GM23338 (cell line): ENCODE measurements at regions not wholly inside any gene's neighbourhood (a gene's known extent, or its start where the extent isn't known, plus 50 kb on each side); places are given as distances from the start of the nearest gene placed in this dataset.

Experiments used
- ATAC-seq: fragments of 200-7000 bp; cut with Tn5 transposase; 3 replicates; pipeline ENCODE4 v1.9.1; 2020
- DNase-seq: peaks from one replicate; pipeline ENCODE4 v3.0.0-alpha.2; 2015; ENCODE audit warnings: low spot score
- H2AFZ ChIP-seq: fragments of 200-600 bp; sonication (generic); 2 replicates; pipeline ENCODE4 v1.8.0; 2016; ENCODE audit warnings: antibody characterized with exemption, mild to moderate bottlenecking, moderate library complexity
- H3F3A ChIP-seq: fragments of 200-600 bp; sonication (generic); replicated peaks from 2 replicates; pipeline ENCODE4 v1.8.0; 2017; ENCODE audit warnings: antibody characterized with exemption, mixed run types, low read depth
- H3K27ac ChIP-seq: fragments of 200-600 bp; sonication (generic); 2 replicates; pipeline ENCODE4 v1.6.1; 2016; ENCODE audit warnings: low read depth
- H3K27me3 ChIP-seq: fragments of 200-600 bp; sonication (generic); 2 replicates; pipeline ENCODE4 v1.8.0; 2016; ENCODE audit warnings: mild to moderate bottlenecking, mixed run types, moderate library complexity; ENCODE audit not compliant: insufficient read depth
- H3K36me3 ChIP-seq: fragments of 200-600 bp; sonication (generic); 2 replicates; pipeline ENCODE4 v1.8.0; 2016; ENCODE audit warnings: mild to moderate bottlenecking; ENCODE audit not compliant: insufficient read depth
- H3K4me1 ChIP-seq: fragments of 200-600 bp; sonication (generic); 2 replicates; pipeline ENCODE4 v1.8.0; 2016; ENCODE audit warnings: mild to moderate bottlenecking, moderate library complexity; ENCODE audit not compliant: insufficient read depth
- H3K4me2 ChIP-seq: fragments of 200-600 bp; sonication (generic); 2 replicates; pipeline ENCODE4 v1.7.1; 2017; ENCODE audit warnings: mixed run types
- H3K4me3 ChIP-seq: fragments of 200-600 bp; sonication (generic); 2 replicates; pipeline ENCODE4 v1.6.1; 2016; ENCODE audit warnings: mixed run types
- H3K79me2 ChIP-seq: fragments of 200-600 bp; sonication (generic); replicated peaks from 2 replicates; pipeline ENCODE4 v1.8.0; 2017; ENCODE audit warnings: mild to moderate bottlenecking; ENCODE audit not compliant: insufficient read depth
- H3K9me2 ChIP-seq: fragments of 200-600 bp; sonication (generic); 2 replicates; pipeline ENCODE4 v1.8.0; 2017; ENCODE audit not compliant: insufficient read depth
- H4K20me1 ChIP-seq: fragments of 200-600 bp; sonication (generic); replicated peaks from 2 replicates; pipeline ENCODE4 v1.8.0; 2017; ENCODE audit warnings: mild to moderate bottlenecking; ENCODE audit not compliant: insufficient read depth
- H3K27ac Mint-ChIP-seq: 2 replicates; pipeline ENCODE4 v1.8.0; 2020; ENCODE audit warnings: inconsistent platforms, mild to moderate bottlenecking, moderate library complexity, mixed read lengths
- H3K27me3 Mint-ChIP-seq: 3 replicates; pipeline ENCODE4 v1.8.0; 2022; ENCODE audit warnings: low read depth, mild to moderate bottlenecking, moderate library complexity, mixed read lengths, inconsistent platforms; ENCODE audit not compliant: insufficient read depth, poor library complexity
- H3K36me3 Mint-ChIP-seq: 3 replicates; pipeline ENCODE4 v1.8.0; 2021; ENCODE audit warnings: low read depth, mild to moderate bottlenecking, inconsistent platforms, moderate library complexity, mixed read lengths
- H3K4me1 Mint-ChIP-seq: 3 replicates; pipeline ENCODE4 v1.8.0; 2020; ENCODE audit warnings: mild to moderate bottlenecking, inconsistent platforms, mixed read lengths
- H3K4me3 Mint-ChIP-seq: 3 replicates; pipeline ENCODE4 v1.8.0; 2021; ENCODE audit warnings: moderate library complexity, mild to moderate bottlenecking, inconsistent platforms, mixed read lengths
- H3K9me3 Mint-ChIP-seq: 3 replicates; pipeline ENCODE4 v1.8.0; 2020; ENCODE audit warnings: moderate library complexity, mild to moderate bottlenecking, inconsistent platforms, mixed read lengths
- CTCF ChIP-seq, 2 experiments: fragments of 200-600 bp in 1 of 2; sonication (generic) in 1 of 2; conservative IDR thresholded peaks; 2 replicates each; pipeline versions ENCODE4 v1.5.1 to v1.6.1; 2016 to 2017; ENCODE audit warnings: antibody characterized with exemption in 2 of 2, low read depth in 2 of 2, mild to moderate bottlenecking in 2 of 2, moderate library complexity in 1 of 2
- ETS1 ChIP-seq: IDR thresholded peaks from 2 replicates; pipeline ENCODE4 v1.6.1; 2016; ENCODE audit warnings: antibody characterized with exemption
- EZH2 ChIP-seq: fragments of 200-600 bp; sonication (generic); IDR thresholded peaks from one replicate; pipeline ENCODE4 v1.8.0; 2017; ENCODE audit warnings: antibody characterized with exemption, mild to moderate bottlenecking, low read depth; ENCODE audit not compliant: unreplicated experiment
- EZH2phosphoT487 ChIP-seq: fragments of 200-600 bp; sonication (generic); IDR thresholded peaks from one replicate; pipeline ENCODE4 v1.8.1; 2018; ENCODE audit warnings: antibody characterized with exemption; ENCODE audit not compliant: unreplicated experiment
- NANOG ChIP-seq: IDR thresholded peaks from 2 replicates; pipeline ENCODE4 v1.6.1; 2016; ENCODE audit warnings: antibody characterized with exemption, borderline replicate concordance
- REST ChIP-seq: IDR thresholded peaks from one replicate; pipeline ENCODE4 v1.6.1; 2018; ENCODE audit warnings: antibody characterized with exemption; ENCODE audit not compliant: unreplicated experiment
- STAT1 ChIP-seq: IDR thresholded peaks from one replicate; pipeline ENCODE4 v1.6.1; 2016; ENCODE audit warnings: antibody characterized with exemption; ENCODE audit not compliant: unreplicated experiment
- ZNF114 ChIP-seq: fragments of 250-450 bp; sonication (Bioruptor Pico); IDR thresholded peaks from 2 replicates; pipeline ENCODE4 v1.5.0; 2020; ENCODE audit warnings: mild to moderate bottlenecking, moderate library complexity
- ZNF331 ChIP-seq: fragments of 250-450 bp; sonication (Bioruptor Pico); IDR thresholded peaks from 2 replicates; pipeline ENCODE4 v1.5.0; 2020; ENCODE audit warnings: low read depth, mild to moderate bottlenecking, moderate library complexity
- ZNF462 ChIP-seq: fragments of 250-450 bp; sonication (Bioruptor Pico); IDR thresholded peaks from 2 replicates; pipeline ENCODE4 v1.5.0; 2020; ENCODE audit warnings: mild to moderate bottlenecking, moderate library complexity

GRCh38 chr3:1929788-1930414 lies 168.8 kb upstream of the CNTN4 start:
- no peaks in the 10 kb centered on the region for H3F3A ChIP-seq
- no peak overlapping the region for H3K4me2 ChIP-seq
- no peak overlapping the region for H3K4me3 ChIP-seq
- TF ChIP-seq ZNF462 (CRISPR knock-in tag) = no peak
- no peak for TF ChIP-seq EZH2phosphoT487
- TF ChIP-seq ZNF114 (CRISPR knock-in tag) = no peak
- no peak for TF ChIP-seq NANOG
- no peak for TF ChIP-seq REST
- TF ChIP-seq CTCF (conservative IDR thresholded peaks at IDR 0.05; ENCODE audit: low read depth in 2 of 2) = no peak
- TF ChIP-seq EZH2 = no peak
- no peak for TF ChIP-seq ETS1
- no peak for TF ChIP-seq ZNF331 (CRISPR knock-in tag)
- TF ChIP-seq STAT1 = no peak
- H3K27me3 ChIP-seq = no peaks in the 10 kb centered on the region
- no peak overlapping the region for H3K27ac Mint-ChIP-seq
- H2AFZ ChIP-seq = no peak overlapping the region
- no peaks in the 10 kb centered on the region for H3K4me1 Mint-ChIP-seq
- H3K9me3 Mint-ChIP-seq = peaks cover 93% of the 10 kb centered on the region
- DNase-seq (no peak), ATAC-seq (no peak)
- H3K27me3 Mint-ChIP-seq = no peaks in the 10 kb centered on the region
- no peaks in the 10 kb centered on the region for H3K79me2 ChIP-seq
- no peaks in the 10 kb centered on the region for H3K4me1 ChIP-seq
- H3K36me3 ChIP-seq = no peaks in the 10 kb centered on the region
- H3K36me3 Mint-ChIP-seq = peaks cover 35% of the 10 kb centered on the region; the same call in 2 of the 3 replicates
- no peaks in the 10 kb centered on the region for H4K20me1 ChIP-seq
- no peak overlapping the region for H3K4me3 Mint-ChIP-seq
- H3K27ac ChIP-seq = no peak overlapping the region
- no peaks in the 10 kb centered on the region for H3K9me2 ChIP-seq
